ENCODE measurements at regions not wholly inside any gene's neighbourhood (a gene's known extent, or its start where the extent isn't known, plus 50 kb on each side); places are given as distances from the start of the nearest gene placed in this dataset.

DNA sequence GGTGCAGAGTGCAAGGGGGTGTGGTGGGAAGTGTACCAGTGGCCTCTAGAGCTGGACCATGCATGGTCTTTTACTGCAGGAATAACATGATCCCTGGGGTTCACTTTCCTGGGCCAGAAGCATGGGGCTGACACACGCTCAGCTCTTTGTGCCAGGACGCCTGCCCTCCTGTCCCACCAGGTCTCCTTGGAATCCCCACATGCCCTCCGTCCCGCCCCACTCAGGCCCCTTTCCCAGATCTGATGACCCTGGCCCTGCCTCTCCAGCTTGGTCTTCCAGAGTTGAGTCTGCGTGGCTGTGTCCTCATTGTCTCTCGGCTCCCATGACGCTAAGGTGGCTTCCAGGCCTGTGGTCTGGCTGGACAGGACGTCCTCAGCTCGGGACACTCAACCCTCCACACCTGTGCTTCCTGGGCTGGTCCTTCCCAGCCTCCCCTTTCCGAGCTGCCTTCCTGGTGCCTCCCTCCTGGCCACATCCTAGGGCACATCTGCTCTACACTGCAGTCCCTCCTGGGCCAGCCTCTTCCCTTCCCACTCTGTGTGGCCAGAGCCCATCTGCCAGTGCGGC lies 249.5 kb upstream of the SHH start:
- no peaks in the 10 kb centered on the region for H3K79me2 ChIP-seq (replicated peaks; ENCODE audit: insufficient read depth)
- Mint-ChIP-seq H3K27ac (no peak overlapping the region), H3K36me3 (ENCODE audit: low read depth) (peaks cover 3% of the 10 kb centered on the region; the same call in 2 of the 3 replicates), H3K27me3 (ENCODE audit: insufficient read depth, low read depth, poor library complexity) (peaks cover 16% of the 10 kb centered on the region), H3K4me3 (no peak overlapping the region), H3K4me1 (no peaks in the 10 kb centered on the region; the same call in 2 of the 3 replicates), H3K9me3 (peaks cover 30% of the 10 kb centered on the region)
- TF ChIP-seq ZNF462 (CRISPR knock-in tag; IDR thresholded peaks at IDR 0.05) (no peak), EZH2 (IDR thresholded peaks at IDR 0.05; ENCODE audit: low read depth, unreplicated experiment) (no peak), ZNF114 (CRISPR knock-in tag; IDR thresholded peaks at IDR 0.05) (no peak), EZH2phosphoT487 (IDR thresholded peaks at IDR 0.05; ENCODE audit: unreplicated experiment) (no peak), NANOG (IDR thresholded peaks at IDR 0.05; ENCODE audit: borderline replicate concordance) (no peak), POLR2AphosphoS5 (IDR thresholded peaks at IDR 0.05; ENCODE audit: low read depth) (no peak), JUNB (IDR thresholded peaks at IDR 0.05; ENCODE audit: unreplicated experiment) (no peak)
- TF ChIP-seq, protein P1, sequence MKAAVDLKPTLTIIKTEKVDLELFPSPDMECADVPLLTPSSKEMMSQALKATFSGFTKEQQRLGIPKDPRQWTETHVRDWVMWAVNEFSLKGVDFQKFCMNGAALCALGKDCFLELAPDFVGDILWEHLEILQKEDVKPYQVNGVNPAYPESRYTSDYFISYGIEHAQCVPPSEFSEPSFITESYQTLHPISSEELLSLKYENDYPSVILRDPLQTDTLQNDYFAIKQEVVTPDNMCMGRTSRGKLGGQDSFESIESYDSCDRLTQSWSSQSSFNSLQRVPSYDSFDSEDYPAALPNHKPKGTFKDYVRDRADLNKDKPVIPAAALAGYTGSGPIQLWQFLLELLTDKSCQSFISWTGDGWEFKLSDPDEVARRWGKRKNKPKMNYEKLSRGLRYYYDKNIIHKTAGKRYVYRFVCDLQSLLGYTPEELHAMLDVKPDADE (IDR thresholded peaks at IDR 0.05) = no peak
- no peaks in the 10 kb centered on the region for H3K27me3 ChIP-seq (ENCODE audit: insufficient read depth)
- no peaks in the 10 kb centered on the region for H3K36me3 ChIP-seq (ENCODE audit: insufficient read depth)
- no peak overlapping the region for H3K4me2 ChIP-seq
- no peaks in the 10 kb centered on the region for H3K9me2 ChIP-seq (ENCODE audit: insufficient read depth)
- no peak overlapping the region for H3K4me3 ChIP-seq
- no peak overlapping the region for H3K27ac ChIP-seq (ENCODE audit: low read depth)
- no peaks in the 10 kb centered on the region for H3K4me1 ChIP-seq (ENCODE audit: insufficient read depth)
- no peaks in the 10 kb centered on the region for H4K20me1 ChIP-seq (replicated peaks; ENCODE audit: insufficient read depth)
- DNase-seq (ENCODE audit: low spot score) = no peak
- peaks cover 8% of the 10 kb centered on the region for H3F3A ChIP-seq (replicated peaks; ENCODE audit: low read depth)
- no peak overlapping the region for H2AFZ ChIP-seq
- ATAC-seq = no peak

All from GM23338 (cell line).